Gastroesophageal sphincter (tissue), 3 donors: ENCODE measurements at regions not wholly inside any gene's neighbourhood (a gene's known extent, or its start where the extent isn't known, plus 50 kb on each side); places are given as distances from the start of the nearest gene placed in this dataset.

ENCODE experiments used
- EP300 ChIP-seq: sonication (generic); formaldehyde crosslinking; IDR thresholded peaks from one replicate; pipeline ENCODE4 v1.6.1; 2017; ENCODE audit warnings: antibody characterized with exemption, mild to moderate bottlenecking
- POLR2A ChIP-seq, 2 donors: fragments of 450-650 bp; IDR thresholded peaks; one replicate each; pipeline ENCODE4 v1.6.1; 2017; ENCODE audit warnings: antibody characterized with exemption in 2 of 2, mild to moderate bottlenecking in 2 of 2, moderate library complexity in 1 of 2
- POLR2AphosphoS5 ChIP-seq: sonication (generic); formaldehyde crosslinking; IDR thresholded peaks from one replicate; pipeline ENCODE4 v1.6.1; 2017; ENCODE audit warnings: antibody characterized with exemption
- TF ChIP-seq, protein P1 (sequence below), 4 experiments: fragments of 200-600 bp in 2 of 4; fragments of 450-650 bp in 2 of 4; sonication (generic) in 1 of 4; IDR thresholded peaks; one replicate each; pipeline ENCODE4 v1.5.1; 2017 to 2019; ENCODE audit warnings: antibody characterized with exemption in 4 of 4, mild to moderate bottlenecking in 2 of 4, moderate library complexity in 2 of 4

DNA sequence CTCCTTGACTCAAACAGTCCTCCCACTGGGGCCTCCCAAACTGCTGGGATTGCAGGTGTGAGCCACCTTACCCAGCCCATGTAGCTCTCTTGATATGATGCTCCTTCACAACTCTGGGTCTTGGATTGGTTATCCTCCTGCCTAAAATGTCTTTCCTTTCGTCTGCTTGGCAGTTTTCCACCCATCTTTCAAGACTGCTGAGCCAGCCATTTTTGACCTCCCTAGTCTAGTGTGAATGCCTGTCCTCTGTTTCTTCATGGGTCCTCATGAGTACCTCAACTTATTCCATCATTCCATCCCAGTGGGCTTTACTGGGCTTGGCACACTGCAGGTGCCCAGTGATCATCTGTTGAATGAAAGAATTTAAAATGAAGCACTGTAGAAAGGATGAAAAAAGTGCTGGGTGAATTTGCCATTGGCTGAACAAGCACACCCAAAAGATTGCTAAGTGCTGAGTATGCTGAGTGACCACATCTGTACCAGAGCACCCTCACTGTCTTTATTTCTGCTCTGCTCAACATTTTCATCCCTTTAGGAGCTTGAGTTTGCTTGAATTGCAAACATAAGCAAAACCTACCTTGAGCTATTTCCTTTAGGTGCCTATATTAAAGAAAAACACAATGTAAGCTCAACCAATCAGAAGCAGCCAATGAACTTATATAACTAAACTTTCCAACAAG, 84.8 kb upstream of the FAM169A start:
- TF ChIP-seq, protein P1, sequence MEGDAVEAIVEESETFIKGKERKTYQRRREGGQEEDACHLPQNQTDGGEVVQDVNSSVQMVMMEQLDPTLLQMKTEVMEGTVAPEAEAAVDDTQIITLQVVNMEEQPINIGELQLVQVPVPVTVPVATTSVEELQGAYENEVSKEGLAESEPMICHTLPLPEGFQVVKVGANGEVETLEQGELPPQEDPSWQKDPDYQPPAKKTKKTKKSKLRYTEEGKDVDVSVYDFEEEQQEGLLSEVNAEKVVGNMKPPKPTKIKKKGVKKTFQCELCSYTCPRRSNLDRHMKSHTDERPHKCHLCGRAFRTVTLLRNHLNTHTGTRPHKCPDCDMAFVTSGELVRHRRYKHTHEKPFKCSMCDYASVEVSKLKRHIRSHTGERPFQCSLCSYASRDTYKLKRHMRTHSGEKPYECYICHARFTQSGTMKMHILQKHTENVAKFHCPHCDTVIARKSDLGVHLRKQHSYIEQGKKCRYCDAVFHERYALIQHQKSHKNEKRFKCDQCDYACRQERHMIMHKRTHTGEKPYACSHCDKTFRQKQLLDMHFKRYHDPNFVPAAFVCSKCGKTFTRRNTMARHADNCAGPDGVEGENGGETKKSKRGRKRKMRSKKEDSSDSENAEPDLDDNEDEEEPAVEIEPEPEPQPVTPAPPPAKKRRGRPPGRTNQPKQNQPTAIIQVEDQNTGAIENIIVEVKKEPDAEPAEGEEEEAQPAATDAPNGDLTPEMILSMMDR (IDR thresholded peaks at IDR 0.05): no peak
- TF ChIP-seq POLR2A (IDR thresholded peaks at IDR 0.05) (no peak), POLR2AphosphoS5 (no peak), EP300 (no peak)
